HCT116 (cell line): ENCODE measurements at regions not wholly inside any gene's neighbourhood (a gene's known extent, or its start where the extent isn't known, plus 50 kb on each side); places are given as distances from the start of the nearest gene placed in this dataset.

ENCODE experiments used
- ATF3 ChIP-seq: IDR thresholded peaks from 2 replicates; pipeline ENCODE4 v1.6.1; 2012
- CTCF ChIP-seq, 3 experiments: fragments of 200-600 bp in 1 of 3; sonication (generic) in 1 of 3; IDR thresholded peaks in 2 of 3; conservative IDR thresholded peaks in 1 of 3; 2 replicates each; pipeline ENCODE4 v1.5.1; 2012 to 2017; ENCODE audit warnings: low read depth in 2 of 3, low read length in 2 of 3, antibody characterized with exemption in 1 of 3, borderline replicate concordance in 1 of 3, control low read depth in 1 of 3, mild to moderate bottlenecking in 1 of 3, mixed read lengths in 1 of 3, mixed run types in 1 of 3, moderate library complexity in 1 of 3; ENCODE audit not compliant: insufficient read depth in 1 of 3
- REST ChIP-seq: IDR thresholded peaks from 2 replicates; pipeline ENCODE4 v1.6.1; 2012; ENCODE audit warnings: low read depth

- TF ChIP-seq REST (no peak), CTCF (IDR thresholded peaks at IDR 0.05 in 2 of 3, conservative IDR thresholded peaks at IDR 0.05 in 1 of 3; ENCODE audit: borderline replicate concordance in 1 of 3, insufficient read depth in 1 of 3, low read depth in 2 of 3, low read length in 2 of 3) (no peak), ATF3 (no peak)
These were observed 79.1 kb upstream of the FSTL4 start for GRCh38 chr5:133691448-133691847.
